ENCODE measurements at regions not wholly inside any gene's neighbourhood (a gene's known extent, or its start where the extent isn't known, plus 50 kb on each side); places are given as distances from the start of the nearest gene placed in this dataset.

- Histone ChIP-seq H3K27me3 (no peaks in the 10 kb centered on the region), H3K9ac (ENCODE audit: low read depth in 2 of 2, low read length in 2 of 2) (no peak overlapping the region), H3K36me3 (no peaks in the 10 kb centered on the region), H3K4me3 (no peak overlapping the region), H3K9me3 (no peaks in the 10 kb centered on the region), H3K27ac (no peak overlapping the region), H3K4me1 (no peaks in the 10 kb centered on the region)
- no peak for TF ChIP-seq CTCF (IDR thresholded peaks at IDR 0.05)
- DNase-seq: no peak
- intact Hi-C loops (cut with DNase I): no loop called here
These were observed 115.6 kb upstream of the FERMT1 start for GRCh38 chr20:6238421-6238820.

GRCh38 chr20:6235510-6235909, 112.7 kb upstream of the FERMT1 start:
- TF ChIP-seq CTCF (IDR thresholded peaks at IDR 0.05): no peak
- Histone ChIP-seq H3K36me3 (no peaks in the 10 kb centered on the region), H3K27me3 (no peaks in the 10 kb centered on the region), H3K27ac (no peak overlapping the region), H3K4me3 (no peak overlapping the region), H3K9ac (ENCODE audit: low read depth in 2 of 2, low read length in 2 of 2) (no peak overlapping the region), H3K9me3 (no peaks in the 10 kb centered on the region), H3K4me1 (no peaks in the 10 kb centered on the region)
- no peak for DNase-seq
- intact Hi-C loops (cut with DNase I): no loop called here

GRCh38 chr20:6232436-6232835, 109.6 kb upstream of the FERMT1 start:
- Histone ChIP-seq H3K4me3 (no peak overlapping the region), H3K27ac (no peak overlapping the region), H3K9me3 (no peaks in the 10 kb centered on the region), H3K9ac (ENCODE audit: low read depth in 2 of 2, low read length in 2 of 2) (no peak overlapping the region), H3K4me1 (no peaks in the 10 kb centered on the region), H3K36me3 (no peaks in the 10 kb centered on the region), H3K27me3 (no peaks in the 10 kb centered on the region)
- no peak for TF ChIP-seq CTCF (IDR thresholded peaks at IDR 0.05)
- intact Hi-C loops (cut with DNase I): no loop called here
- DNase-seq: no peak

DNA sequence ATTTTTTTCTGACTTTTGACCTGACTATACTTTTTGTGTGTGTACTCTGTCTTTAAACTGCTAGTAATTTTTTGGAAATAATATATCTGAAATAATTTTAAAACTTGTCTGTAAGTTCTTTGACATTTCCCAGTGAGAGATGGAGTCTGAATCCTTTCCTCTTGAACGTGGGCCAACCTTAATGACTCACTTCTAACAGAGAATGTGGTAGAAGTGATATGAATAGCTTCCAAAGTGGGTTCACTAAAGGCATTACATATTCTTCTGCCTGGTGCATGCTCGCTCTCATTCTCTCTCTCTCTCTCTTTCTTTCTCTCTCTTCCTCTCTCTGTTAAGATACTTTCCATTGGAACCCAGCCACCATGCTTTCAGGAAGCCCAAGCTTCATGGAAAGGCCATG, 108.7 kb upstream of the FERMT1 start:
- no peak for DNase-seq
- Histone ChIP-seq H3K36me3 (no peaks in the 10 kb centered on the region), H3K4me1 (no peaks in the 10 kb centered on the region), H3K9me3 (no peaks in the 10 kb centered on the region), H3K27me3 (no peaks in the 10 kb centered on the region), H3K4me3 (no peak overlapping the region), H3K9ac (ENCODE audit: low read depth in 2 of 2, low read length in 2 of 2) (no peak overlapping the region), H3K27ac (no peak overlapping the region)
- no peak for TF ChIP-seq CTCF (IDR thresholded peaks at IDR 0.05)
- intact Hi-C loops (cut with DNase I): no loop called here

DNA sequence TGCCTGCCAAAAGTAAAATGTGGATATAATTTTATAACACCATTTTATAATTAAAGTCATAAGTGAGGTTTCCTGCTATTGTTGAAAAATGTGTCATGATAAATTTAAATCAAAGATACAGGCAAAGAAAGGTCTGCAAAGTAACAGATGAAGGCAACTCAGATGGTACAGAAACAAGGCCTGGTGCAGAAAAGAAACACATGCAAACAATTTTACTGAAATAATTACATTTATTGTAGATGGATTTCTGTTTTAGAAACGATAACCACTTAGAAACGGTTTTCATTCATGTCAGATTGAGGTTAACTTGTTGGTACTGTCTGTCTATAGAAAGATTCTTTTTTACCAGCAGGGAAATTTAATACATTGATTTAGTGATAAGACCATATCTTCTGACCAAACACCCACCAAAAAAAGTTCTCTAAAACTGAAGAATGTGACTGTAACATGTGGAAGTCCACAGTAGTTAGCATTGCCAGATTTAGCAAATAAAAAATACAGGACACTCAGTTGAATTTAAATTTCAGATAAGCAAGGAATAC, 105.5 kb upstream of the FERMT1 start:
- no peaks in the 10 kb centered on the region for H3K27me3 ChIP-seq
- no peak overlapping the region for H3K4me3 ChIP-seq
- H3K9ac ChIP-seq (ENCODE audit: low read depth in 2 of 2, low read length in 2 of 2): no peak overlapping the region
- intact Hi-C loops (cut with DNase I): no loop called here
- no peak overlapping the region for H3K27ac ChIP-seq
- no peaks in the 10 kb centered on the region for H3K4me1 ChIP-seq
- H3K36me3 ChIP-seq: no peaks in the 10 kb centered on the region
- TF ChIP-seq CTCF (IDR thresholded peaks at IDR 0.05): no peak
- DNase-seq: no peak
- H3K9me3 ChIP-seq: no peaks in the 10 kb centered on the region

DNA sequence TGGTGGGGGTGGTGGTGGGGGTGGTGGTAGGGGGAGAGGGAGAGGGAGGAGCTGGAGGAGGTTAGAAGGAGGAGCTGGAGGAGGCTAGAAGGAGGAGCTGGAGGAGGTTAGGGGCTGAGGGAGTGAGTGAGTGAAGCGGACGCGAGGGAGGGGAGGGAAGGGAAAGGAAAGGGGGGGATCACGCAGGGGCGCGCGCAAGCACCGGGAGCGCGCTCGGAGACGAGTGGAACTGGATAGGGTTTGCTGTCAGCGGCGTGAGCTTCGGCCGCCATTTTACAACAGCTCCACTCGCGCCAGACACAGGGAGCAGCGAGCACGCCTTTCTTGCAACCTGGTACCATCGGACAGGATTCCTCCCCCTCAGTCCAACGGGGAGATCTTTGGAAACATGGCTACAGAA, 90.5 kb upstream of the FERMT1 start:
- H3K27me3 ChIP-seq: no peaks in the 10 kb centered on the region
- no peak overlapping the region for H3K27ac ChIP-seq
- intact Hi-C loops (cut with DNase I): no loop called here
- no peak for DNase-seq
- H3K9ac ChIP-seq (ENCODE audit: low read depth in 2 of 2, low read length in 2 of 2): no peak overlapping the region
- H3K4me3 ChIP-seq: no peak overlapping the region
- no peak for TF ChIP-seq CTCF (IDR thresholded peaks at IDR 0.05)
- no peaks in the 10 kb centered on the region for H3K36me3 ChIP-seq
- H3K9me3 ChIP-seq: no peaks in the 10 kb centered on the region
- no peaks in the 10 kb centered on the region for H3K4me1 ChIP-seq

Measured in colonic mucosa (tissue), 4 donors.